HepG2 (cell line): ENCODE measurements at regions not wholly inside any gene's neighbourhood (a gene's known extent, or its start where the extent isn't known, plus 50 kb on each side); places are given as distances from the start of the nearest gene placed in this dataset.

Experiments
- ATAC-seq: fragments of 200-7000 bp; cut with Tn5 transposase; 3 replicates; pipeline ENCODE4 v1.9.1; 2020; ENCODE audit warnings: mild to moderate bottlenecking, moderate library complexity
- BruUV-seq: library from RNA; stranded (reverse); fragments of 400-500 nt; replicated peaks from 2 replicates; lab custom pipeline; 2021; lab: Mats Ljungman, UMichigan
- CTCF ChIA-PET: fragments of 300-600 bp; formaldehyde crosslinking; extraction: SDS; loops from one replicate; lab custom pipeline; 2021; ENCODE audit warnings: low total read pairs, inconsistent platforms, low intra/inter-chr PET ratio; lab: Yijun Ruan, JAX
- POLR2A ChIA-PET: fragments of 350-600 bp; sonication (Branson Sonifier 250); formaldehyde crosslinking; loops from one replicate; lab custom pipeline; 2020; ENCODE audit warnings: antibody characterized with exemption, inconsistent platforms; lab: Yijun Ruan, JAX
- DNase-seq: peaks from one replicate; pipeline ENCODE4 v3.0.0-alpha.2; 2015; ENCODE audit warnings: low spot score
- FAIRE-seq: peaks from 3 replicates; lab custom pipeline; 2011; peaks lifted over from hg19 to GRCh38; lab: Jason Lieb, UNC
- H2AFZ ChIP-seq: one replicate; pipeline ENCODE4 v1.6.1; 2011; ENCODE audit warnings: low read length, inconsistent platforms
- H3K27ac ChIP-seq: fragments of 300-600 bp; 3 replicates; pipeline ENCODE4 v1.8.0; 2011; ENCODE audit warnings: mixed run types, mild to moderate bottlenecking, mixed read lengths, low read length, inconsistent platforms; ENCODE audit not compliant: insufficient read depth; ENCODE audit errors: extremely low read length
- H3K27me3 ChIP-seq, 2 experiments: fragments of 200-600 bp in 1 of 2; 2 replicates in 1 of 2; 3 replicates in 1 of 2; pipeline versions ENCODE4 v1.6.0 to v1.8.0; 2011; ENCODE audit warnings: low read length in 2 of 2, mild to moderate bottlenecking in 2 of 2, moderate library complexity in 2 of 2, inconsistent platforms in 1 of 2; ENCODE audit not compliant: insufficient read depth in 2 of 2, control insufficient read depth in 1 of 2
- H3K36me3 ChIP-seq, 2 experiments: fragments of 200-600 bp in 1 of 2; replicated peaks in 1 of 2; 2 replicates in 1 of 2; 3 replicates in 1 of 2; pipeline versions ENCODE4 v1.5.1 to v1.8.0; 2011; ENCODE audit warnings: low read length in 2 of 2, inconsistent platforms in 1 of 2; ENCODE audit not compliant: insufficient read depth in 2 of 2, control insufficient read depth in 1 of 2
- H3K4me1 ChIP-seq: 2 replicates; pipeline ENCODE4 v1.5.1; 2012; ENCODE audit warnings: low read length, inconsistent platforms; ENCODE audit not compliant: insufficient read depth
- H3K4me2 ChIP-seq: 2 replicates; pipeline ENCODE4 v1.6.0; 2011; ENCODE audit warnings: low read depth, low read length, inconsistent platforms
- H3K4me3 ChIP-seq, 3 experiments: fragments of 200-600 bp in 1 of 3; sonication (generic), shearing (Covaris generic) in 1 of 3; replicated peaks in 1 of 3; 2 replicates each; pipeline ENCODE4 v1.5.1; 2011 to 2016; ENCODE audit warnings: low read length in 3 of 3, inconsistent platforms in 2 of 3, low read depth in 2 of 3, mild to moderate bottlenecking in 2 of 3, control low read depth in 1 of 3, mixed read lengths in 1 of 3; ENCODE audit not compliant: insufficient read depth in 1 of 3
- H3K79me2 ChIP-seq: one replicate; pipeline ENCODE4 v1.6.1; 2011; ENCODE audit warnings: low read length, inconsistent platforms; ENCODE audit not compliant: insufficient read depth
- H3K9ac ChIP-seq: 2 replicates; pipeline ENCODE4 v1.6.0; 2011; ENCODE audit warnings: mild to moderate bottlenecking, low read depth, low read length, inconsistent platforms; ENCODE audit not compliant: insufficient read depth
- H3K9me3 ChIP-seq: 2 replicates; pipeline ENCODE4 v1.5.1; 2012; ENCODE audit warnings: mild to moderate bottlenecking, low read length
- H4K20me1 ChIP-seq: 2 replicates; pipeline ENCODE4 v1.6.0; 2011; ENCODE audit warnings: inconsistent platforms, mild to moderate bottlenecking, low read length, moderate library complexity; ENCODE audit not compliant: insufficient read depth
- EED ChIP-seq: sonication (generic); formaldehyde crosslinking; IDR thresholded peaks from 2 replicates; pipeline ENCODE4 v1.5.0; 2020; ENCODE audit warnings: mild to moderate bottlenecking, missing genetic modification reagents
- HDAC1 ChIP-seq: sonication (generic); formaldehyde crosslinking; IDR thresholded peaks from 2 replicates; pipeline ENCODE4 v1.5.1; 2020; ENCODE audit warnings: mild to moderate bottlenecking, missing genetic modification reagents
- MED8 ChIP-seq: sonication (generic); formaldehyde crosslinking; IDR thresholded peaks from 2 replicates; pipeline ENCODE4 v1.8.1; 2023; ENCODE audit warnings: mild to moderate bottlenecking, missing genetic modification reagents; ENCODE audit not compliant: insufficient replicate concordance
- MIER2 ChIP-seq: IDR thresholded peaks from 2 replicates; pipeline ENCODE4 v1.6.1; 2016; ENCODE audit warnings: missing biosample characterization, missing genetic modification reagents
- NPAS2 ChIP-seq: sonication (generic); formaldehyde crosslinking; IDR thresholded peaks from 2 replicates; pipeline ENCODE4 v1.8.0; 2022; ENCODE audit warnings: mild to moderate bottlenecking, missing genetic modification reagents, borderline replicate concordance
- POLR2G ChIP-seq: fragments of 200-400 bp; formaldehyde crosslinking; IDR thresholded peaks from 2 replicates; pipeline ENCODE4 v1.6.1; 2018; ENCODE audit warnings: mild to moderate bottlenecking, low read depth, low read length, moderate library complexity
- RFX1 ChIP-seq: fragments of 450-650 bp; IDR thresholded peaks from 2 replicates; pipeline ENCODE4 v1.6.1; 2017
- ZIK1 ChIP-seq: sonication (generic); formaldehyde crosslinking; IDR thresholded peaks from 2 replicates; pipeline ENCODE4 v1.5.0; 2020; ENCODE audit warnings: mild to moderate bottlenecking, low read depth, missing genetic modification reagents, borderline replicate concordance
- ZMYM3 ChIP-seq: sonication (generic); formaldehyde crosslinking; IDR thresholded peaks from 2 replicates; pipeline ENCODE4 v1.5.1; 2020; ENCODE audit warnings: mild to moderate bottlenecking, missing genetic modification reagents
- WGBS: methylation state at CpG from one replicate; pipeline ENCODE4 v1.1.6; 2017; ENCODE audit warnings: low lambda C conversion rate; 5-methylcytosine and 5-hydroxymethylcytosine counted together
- in situ Hi-C: cut with HindIII; loops from 2 replicates; pipeline ENCODE4 v1.10.0; 2017; ENCODE audit warnings: low pct_unique_long_range_greater_than_20kb; ENCODE audit not compliant: extremely low pct_ligation_motif_present
- intact Hi-C: fragments of 100-400 bp; cut with micrococcal nuclease; formaldehyde crosslinking; loops from one replicate; pipeline ENCODE4 v1.10.0; 2022; ENCODE audit not compliant: unreplicated experiment
- TF ChIP-seq, protein P1 (sequence below): sonication (generic); formaldehyde crosslinking; IDR thresholded peaks from 2 replicates; pipeline ENCODE4 v1.4.0; 2020; ENCODE audit warnings: missing genetic modification reagents

DNA sequence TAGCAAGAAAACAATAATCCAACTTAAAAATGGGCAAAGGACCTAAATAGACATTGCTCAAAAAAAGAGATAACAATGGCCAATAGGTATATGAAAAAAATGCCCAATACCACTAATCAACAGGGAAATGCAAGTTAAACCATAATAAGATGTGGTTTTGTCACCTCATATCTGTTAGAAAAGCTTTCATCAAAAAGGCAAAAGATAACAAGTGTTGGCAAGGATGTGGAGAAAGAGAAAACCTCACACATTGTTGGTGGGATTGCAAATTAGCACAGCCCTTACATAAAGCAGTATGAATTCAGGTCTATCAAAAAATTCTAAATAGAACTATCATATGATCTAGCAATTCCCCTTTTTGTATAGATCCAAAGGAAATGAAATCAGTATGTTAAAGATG, 387.2 kb upstream of the DUSP10 start (continued):
- no peak for TF ChIP-seq NPAS2
- TF ChIP-seq, all 625 proteins: peak for 0

DNA sequence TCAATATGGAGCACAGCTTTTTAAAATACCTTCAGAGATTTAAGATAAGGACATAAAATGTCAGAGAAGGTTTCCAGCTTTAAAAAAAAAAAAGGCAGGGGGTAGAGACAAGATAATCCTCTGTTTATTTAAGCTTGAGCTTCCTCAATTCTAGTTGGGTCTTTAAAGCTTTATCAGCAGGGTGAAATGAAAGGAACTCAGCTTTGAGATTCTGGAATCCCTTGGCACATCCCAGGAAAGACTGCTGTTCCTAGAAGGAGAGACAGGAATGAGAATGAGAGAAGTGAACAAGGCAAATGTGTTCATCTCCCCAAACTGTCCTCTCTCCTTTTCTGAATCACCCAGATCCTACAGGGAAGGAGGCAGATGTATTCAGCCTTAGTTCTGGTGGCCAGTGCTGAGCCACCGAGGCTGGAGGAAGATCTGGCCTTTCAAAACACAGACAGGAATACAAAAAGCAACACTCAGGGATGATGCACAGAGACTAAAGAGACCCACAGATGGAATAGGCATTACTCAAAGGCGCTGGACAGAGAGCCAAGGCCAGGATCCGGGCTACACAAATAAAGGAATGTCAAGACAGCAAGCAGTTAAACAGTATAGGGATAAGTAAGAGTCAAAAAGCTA, 385.8 kb upstream of the DUSP10 start:
- no peak overlapping the region for H2AFZ ChIP-seq
- H4K20me1 ChIP-seq: no peaks in the 10 kb centered on the region
- no peak overlapping the region for H3K4me2 ChIP-seq
- H3K4me3 ChIP-seq: no peak overlapping the region
- ChIA-PET POLR2A (no interaction called here), CTCF (no interaction called here)
- in situ Hi-C loops (no loop called here), intact Hi-C loops (no loop called here)
- no peaks in the 10 kb centered on the region for H3K36me3 ChIP-seq
- FAIRE-seq: no peak
- 4% methylated on average over 3 of the region's 3 CpGs for whole genome bisulfite sequencing
- no peaks in the 10 kb centered on the region for H3K79me2 ChIP-seq
- H3K27ac ChIP-seq: no peak overlapping the region
- no peak for DNase-seq
- no peaks in the 10 kb centered on the region for H3K4me1 ChIP-seq
- ATAC-seq: no peak
- no peak overlapping the region for H3K9ac ChIP-seq
- no peaks in the 10 kb centered on the region for H3K27me3 ChIP-seq
- no TSS peak for BruUV-seq
- H3K9me3 ChIP-seq: no peaks in the 10 kb centered on the region
- TF ChIP-seq RFX1: no peak
- TF ChIP-seq MIER2 (CRISPR knock-in tag): no peak
- TF ChIP-seq EED (CRISPR knock-in tag): no peak
- no peak for TF ChIP-seq MED8
- no peak for TF ChIP-seq ZIK1 (CRISPR knock-in tag)
- no peak for TF ChIP-seq HDAC1 (CRISPR knock-in tag)
- TF ChIP-seq, protein P1, sequence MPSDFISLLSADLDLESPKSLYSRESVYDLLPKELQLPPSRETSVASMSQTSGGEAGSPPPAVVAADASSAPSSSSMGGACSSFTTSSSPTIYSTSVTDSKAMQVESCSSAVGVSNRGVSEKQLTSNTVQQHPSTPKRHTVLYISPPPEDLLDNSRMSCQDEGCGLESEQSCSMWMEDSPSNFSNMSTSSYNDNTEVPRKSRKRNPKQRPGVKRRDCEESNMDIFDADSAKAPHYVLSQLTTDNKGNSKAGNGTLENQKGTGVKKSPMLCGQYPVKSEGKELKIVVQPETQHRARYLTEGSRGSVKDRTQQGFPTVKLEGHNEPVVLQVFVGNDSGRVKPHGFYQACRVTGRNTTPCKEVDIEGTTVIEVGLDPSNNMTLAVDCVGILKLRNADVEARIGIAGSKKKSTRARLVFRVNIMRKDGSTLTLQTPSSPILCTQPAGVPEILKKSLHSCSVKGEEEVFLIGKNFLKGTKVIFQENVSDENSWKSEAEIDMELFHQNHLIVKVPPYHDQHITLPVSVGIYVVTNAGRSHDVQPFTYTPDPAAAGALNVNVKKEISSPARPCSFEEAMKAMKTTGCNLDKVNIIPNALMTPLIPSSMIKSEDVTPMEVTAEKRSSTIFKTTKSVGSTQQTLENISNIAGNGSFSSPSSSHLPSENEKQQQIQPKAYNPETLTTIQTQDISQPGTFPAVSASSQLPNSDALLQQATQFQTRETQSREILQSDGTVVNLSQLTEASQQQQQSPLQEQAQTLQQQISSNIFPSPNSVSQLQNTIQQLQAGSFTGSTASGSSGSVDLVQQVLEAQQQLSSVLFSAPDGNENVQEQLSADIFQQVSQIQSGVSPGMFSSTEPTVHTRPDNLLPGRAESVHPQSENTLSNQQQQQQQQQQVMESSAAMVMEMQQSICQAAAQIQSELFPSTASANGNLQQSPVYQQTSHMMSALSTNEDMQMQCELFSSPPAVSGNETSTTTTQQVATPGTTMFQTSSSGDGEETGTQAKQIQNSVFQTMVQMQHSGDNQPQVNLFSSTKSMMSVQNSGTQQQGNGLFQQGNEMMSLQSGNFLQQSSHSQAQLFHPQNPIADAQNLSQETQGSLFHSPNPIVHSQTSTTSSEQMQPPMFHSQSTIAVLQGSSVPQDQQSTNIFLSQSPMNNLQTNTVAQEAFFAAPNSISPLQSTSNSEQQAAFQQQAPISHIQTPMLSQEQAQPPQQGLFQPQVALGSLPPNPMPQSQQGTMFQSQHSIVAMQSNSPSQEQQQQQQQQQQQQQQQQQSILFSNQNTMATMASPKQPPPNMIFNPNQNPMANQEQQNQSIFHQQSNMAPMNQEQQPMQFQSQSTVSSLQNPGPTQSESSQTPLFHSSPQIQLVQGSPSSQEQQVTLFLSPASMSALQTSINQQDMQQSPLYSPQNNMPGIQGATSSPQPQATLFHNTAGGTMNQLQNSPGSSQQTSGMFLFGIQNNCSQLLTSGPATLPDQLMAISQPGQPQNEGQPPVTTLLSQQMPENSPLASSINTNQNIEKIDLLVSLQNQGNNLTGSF: no peak
- no peak for TF ChIP-seq ZMYM3
- TF ChIP-seq POLR2G: no peak
